ENCODE measurements at regions not wholly inside any gene's neighbourhood (a gene's known extent, or its start where the extent isn't known, plus 50 kb on each side); places are given as distances from the start of the nearest gene placed in this dataset.

DNA sequence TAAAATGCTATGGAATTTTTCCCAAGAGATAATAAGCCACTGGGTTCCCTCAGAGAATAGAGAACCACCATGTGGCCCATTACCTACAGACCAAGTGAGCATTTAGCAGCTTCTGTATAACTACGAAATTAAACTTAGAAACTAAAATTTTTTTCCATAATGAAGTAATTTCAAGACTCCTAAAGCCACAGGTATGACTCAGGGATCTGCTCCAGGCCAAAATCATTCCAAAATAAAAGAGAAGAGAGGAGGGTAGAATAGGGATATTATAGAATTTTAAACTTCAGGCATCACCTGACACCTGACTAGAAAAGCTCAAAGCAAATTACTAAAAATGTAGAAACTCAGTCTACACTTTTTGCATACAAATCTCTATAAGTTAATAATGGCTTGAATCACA, 108.9 kb upstream of the DST start:
- no peak for TF ChIP-seq EP300 (IDR thresholded peaks at IDR 0.05)
- TF ChIP-seq, protein P1, sequence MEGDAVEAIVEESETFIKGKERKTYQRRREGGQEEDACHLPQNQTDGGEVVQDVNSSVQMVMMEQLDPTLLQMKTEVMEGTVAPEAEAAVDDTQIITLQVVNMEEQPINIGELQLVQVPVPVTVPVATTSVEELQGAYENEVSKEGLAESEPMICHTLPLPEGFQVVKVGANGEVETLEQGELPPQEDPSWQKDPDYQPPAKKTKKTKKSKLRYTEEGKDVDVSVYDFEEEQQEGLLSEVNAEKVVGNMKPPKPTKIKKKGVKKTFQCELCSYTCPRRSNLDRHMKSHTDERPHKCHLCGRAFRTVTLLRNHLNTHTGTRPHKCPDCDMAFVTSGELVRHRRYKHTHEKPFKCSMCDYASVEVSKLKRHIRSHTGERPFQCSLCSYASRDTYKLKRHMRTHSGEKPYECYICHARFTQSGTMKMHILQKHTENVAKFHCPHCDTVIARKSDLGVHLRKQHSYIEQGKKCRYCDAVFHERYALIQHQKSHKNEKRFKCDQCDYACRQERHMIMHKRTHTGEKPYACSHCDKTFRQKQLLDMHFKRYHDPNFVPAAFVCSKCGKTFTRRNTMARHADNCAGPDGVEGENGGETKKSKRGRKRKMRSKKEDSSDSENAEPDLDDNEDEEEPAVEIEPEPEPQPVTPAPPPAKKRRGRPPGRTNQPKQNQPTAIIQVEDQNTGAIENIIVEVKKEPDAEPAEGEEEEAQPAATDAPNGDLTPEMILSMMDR (IDR thresholded peaks at IDR 0.05) = no peak
- TF ChIP-seq POLR2A (IDR thresholded peaks at IDR 0.05) = no peak
- TF ChIP-seq POLR2AphosphoS5 (IDR thresholded peaks at IDR 0.05) = no peak
